Epithelial cell of proximal tubule (primary cell): ENCODE measurements at regions not wholly inside any gene's neighbourhood (a gene's known extent, or its start where the extent isn't known, plus 50 kb on each side); places are given as distances from the start of the nearest gene placed in this dataset.

ENCODE experiments used
- DNase-seq: peaks from one replicate; pipeline ENCODE4 v3.0.0-alpha.2; 2011; ENCODE audit warnings: low read depth
- H3K4me3 ChIP-seq: 2 replicates; pipeline ENCODE4 v1.5.1; 2011; ENCODE audit warnings: low read depth, mild to moderate bottlenecking, low read length
- TF ChIP-seq, protein P1 (sequence below): conservative IDR thresholded peaks from 2 replicates; pipeline ENCODE4 v1.5.1; 2012; ENCODE audit warnings: low read depth, mild to moderate bottlenecking, low read length

DNA sequence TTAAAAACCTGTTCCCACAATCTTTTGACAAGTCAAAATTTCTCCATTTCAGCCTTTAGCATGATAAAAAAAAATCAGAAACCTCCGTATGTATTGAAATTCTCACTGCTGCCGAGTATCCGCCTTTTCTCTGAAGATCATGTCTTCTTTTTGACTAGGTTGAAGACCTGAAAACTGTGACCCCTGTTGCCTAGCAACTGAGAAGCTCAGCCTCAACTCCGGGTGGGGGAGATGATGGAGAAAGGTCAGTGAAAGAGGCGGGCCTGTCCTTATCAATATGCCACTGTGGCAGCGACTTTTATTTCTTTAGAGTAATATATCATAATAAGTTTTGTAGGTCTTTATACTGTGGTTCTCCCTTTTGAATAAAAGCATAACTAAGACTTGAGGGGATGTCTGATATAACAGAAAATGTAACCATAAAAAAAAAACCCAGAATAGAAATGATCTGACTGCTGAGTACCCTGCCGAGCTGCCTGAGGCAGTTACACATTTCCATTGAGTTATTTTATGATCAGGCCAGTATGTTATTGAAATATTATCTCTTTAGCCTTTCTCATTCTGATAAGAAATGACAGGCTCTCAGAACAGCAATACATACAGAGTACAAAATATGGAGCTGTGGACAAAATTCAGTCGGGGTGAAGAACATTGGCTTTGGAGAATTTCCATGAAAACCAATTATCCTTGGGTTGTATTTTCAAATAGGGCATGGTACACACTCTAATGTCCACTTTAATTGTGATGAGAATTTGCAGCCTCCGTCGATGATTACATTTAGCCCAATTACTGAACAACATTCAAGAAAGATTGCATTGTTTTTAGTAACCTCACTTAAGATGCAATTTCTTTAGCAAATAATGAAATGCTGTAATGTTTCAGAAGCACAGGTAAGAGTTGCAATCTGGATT is 136.7 kb upstream of the EEF1E1 start:
- DNase-seq, result no peak
- TF ChIP-seq, protein P1, sequence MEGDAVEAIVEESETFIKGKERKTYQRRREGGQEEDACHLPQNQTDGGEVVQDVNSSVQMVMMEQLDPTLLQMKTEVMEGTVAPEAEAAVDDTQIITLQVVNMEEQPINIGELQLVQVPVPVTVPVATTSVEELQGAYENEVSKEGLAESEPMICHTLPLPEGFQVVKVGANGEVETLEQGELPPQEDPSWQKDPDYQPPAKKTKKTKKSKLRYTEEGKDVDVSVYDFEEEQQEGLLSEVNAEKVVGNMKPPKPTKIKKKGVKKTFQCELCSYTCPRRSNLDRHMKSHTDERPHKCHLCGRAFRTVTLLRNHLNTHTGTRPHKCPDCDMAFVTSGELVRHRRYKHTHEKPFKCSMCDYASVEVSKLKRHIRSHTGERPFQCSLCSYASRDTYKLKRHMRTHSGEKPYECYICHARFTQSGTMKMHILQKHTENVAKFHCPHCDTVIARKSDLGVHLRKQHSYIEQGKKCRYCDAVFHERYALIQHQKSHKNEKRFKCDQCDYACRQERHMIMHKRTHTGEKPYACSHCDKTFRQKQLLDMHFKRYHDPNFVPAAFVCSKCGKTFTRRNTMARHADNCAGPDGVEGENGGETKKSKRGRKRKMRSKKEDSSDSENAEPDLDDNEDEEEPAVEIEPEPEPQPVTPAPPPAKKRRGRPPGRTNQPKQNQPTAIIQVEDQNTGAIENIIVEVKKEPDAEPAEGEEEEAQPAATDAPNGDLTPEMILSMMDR, result no peak
- no peak overlapping the region for H3K4me3 ChIP-seq

DNA sequence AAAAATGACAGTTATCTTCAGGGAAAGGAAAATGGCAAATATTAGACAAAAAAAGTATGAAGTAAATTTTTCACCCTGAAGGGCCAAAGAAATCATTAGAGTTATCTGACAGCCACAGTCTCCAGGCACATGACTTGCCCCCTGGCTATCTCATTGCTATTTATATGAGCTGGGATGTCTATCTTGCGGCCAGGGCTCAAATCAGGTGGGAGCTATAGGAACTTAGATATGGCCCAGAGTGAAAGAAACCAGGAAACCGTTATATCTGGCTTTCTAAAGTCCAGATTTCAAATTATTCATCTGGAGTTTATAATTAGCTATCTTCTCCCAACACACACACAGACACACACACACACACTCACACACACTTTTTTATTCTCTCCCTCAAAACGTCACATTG is 135.3 kb upstream of the EEF1E1 start:
- TF ChIP-seq, protein P1, result no peak
- no peak overlapping the region for H3K4me3 ChIP-seq
- DNase-seq, result no peak

DNA sequence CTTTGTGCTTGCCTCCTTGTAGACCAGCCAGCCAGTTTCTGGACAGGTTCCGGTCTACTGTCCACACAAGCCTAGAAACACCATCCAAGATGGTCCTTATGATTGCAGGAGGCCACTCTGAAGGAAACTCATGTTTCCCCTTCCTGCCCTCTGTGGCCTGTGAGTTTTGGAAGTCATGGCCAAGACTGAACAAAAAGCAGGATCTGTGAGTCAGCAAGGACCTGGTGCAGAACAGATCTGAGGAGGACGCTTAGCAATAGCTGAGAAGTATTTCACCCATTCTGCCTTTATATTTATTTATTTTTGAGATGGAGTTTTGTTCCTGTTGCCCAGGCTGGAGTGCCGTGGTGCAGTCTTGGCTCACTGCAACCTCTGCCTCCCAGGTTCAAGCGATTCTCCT is 134.6 kb upstream of the EEF1E1 start:
- no peak overlapping the region for H3K4me3 ChIP-seq
- no peak for DNase-seq
- TF ChIP-seq, protein P1, result no peak

DNA sequence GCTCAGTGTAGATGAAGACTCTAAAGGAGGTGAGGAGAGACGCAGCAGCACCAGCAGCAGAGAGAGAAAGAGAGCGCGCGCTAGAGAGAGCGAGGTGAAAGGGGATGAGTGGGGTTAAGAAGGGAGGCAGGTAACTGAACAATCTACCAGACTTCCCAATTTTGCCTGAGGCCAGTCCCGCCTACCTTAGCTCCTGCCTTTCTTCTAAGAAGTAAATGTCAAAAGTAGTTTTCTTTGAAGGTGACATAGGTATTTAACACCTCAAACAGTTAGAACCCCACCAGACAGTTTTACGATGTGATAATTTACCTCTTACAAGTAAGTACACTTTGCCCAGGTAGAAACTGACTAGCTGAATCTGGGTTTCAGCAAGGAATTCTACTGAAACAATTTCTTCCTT is 132.0 kb upstream of the EEF1E1 start:
- no peak for DNase-seq
- TF ChIP-seq, protein P1, result no peak
- no peak overlapping the region for H3K4me3 ChIP-seq

DNA sequence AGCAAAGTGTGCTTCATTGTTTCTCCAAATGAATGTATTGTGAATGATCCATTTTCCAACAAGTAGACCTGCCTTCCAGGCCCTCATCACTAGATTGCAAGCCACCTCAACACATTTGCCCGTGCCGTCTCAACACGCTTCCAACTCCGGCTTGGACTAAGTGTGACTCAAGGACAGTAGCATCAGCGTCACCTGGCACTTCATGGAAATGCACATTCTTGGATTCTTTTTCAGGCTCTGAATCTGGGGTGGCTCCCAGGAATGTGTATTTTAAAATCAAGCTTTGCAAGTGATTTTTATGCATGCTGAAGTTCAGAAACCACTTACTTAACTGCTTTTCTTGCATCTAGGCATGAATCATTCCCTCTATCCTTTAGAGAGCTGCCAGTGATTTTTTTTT is 129.6 kb upstream of the EEF1E1 start:
- H3K4me3 ChIP-seq, result no peak overlapping the region
- TF ChIP-seq, protein P1, result no peak
- no peak for DNase-seq

DNA sequence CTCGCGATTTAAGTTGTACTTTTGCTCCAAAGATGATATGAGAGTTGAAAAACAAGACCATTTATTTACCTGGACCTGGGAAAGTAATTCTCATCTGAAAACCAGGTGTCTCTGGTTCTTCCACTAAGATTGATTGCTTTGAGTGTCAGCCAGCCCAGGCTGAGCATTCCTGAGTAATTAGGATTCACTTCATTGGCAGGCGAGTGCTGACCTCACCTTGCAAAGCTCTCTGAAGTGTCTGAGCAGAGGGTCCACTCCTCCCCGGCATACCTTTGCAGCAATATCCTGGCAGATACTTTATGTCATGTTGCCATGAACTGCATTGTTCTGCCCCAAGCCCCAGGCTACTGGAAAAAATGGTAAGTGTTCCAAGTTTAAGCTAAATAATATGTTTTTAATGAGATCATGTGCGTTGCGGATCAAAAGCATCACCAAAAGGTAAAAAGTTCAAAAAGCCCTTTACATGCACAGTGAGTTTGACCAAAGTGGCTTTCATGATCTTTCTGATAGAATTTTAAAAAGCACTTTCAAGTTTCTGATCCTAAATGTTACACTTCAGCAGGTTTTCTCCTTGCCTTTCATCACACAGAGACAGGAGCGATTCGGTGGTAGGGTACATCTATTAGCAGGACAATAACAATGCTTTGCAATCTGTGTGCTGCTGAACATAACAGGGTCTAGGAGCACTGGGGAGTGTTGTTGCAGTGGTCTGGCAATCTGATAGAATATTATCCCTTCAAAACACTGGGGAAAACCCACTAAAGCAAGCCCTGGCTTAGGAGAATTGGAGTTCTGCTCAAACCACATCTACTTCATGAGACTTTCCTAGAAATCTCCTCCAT is 127.8 kb upstream of the EEF1E1 start:
- H3K4me3 ChIP-seq, result no peak overlapping the region
- TF ChIP-seq, protein P1, result no peak
- DNase-seq, result no peak
